ENCODE measurements at regions not wholly inside any gene's neighbourhood (a gene's known extent, or its start where the extent isn't known, plus 50 kb on each side); places are given as distances from the start of the nearest gene placed in this dataset.

DNA sequence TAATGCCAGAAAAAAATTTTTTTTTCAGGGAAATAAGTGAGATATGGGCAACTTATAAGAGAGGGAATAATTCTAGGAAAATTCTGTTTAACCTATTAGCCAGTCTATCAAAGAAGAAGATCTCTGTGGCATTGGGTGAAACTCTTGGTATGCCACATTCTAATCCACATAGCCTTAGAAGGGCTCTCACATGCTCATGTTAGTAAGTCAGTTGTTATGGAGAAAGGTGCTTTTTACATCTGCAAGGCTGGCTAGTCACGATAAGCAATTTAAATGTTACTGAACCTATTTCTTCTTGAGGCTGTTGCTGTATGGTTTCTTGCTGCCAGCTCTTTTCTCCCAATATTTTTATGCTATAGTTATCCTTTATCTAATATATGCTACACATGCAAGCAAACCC lies 89.9 kb upstream of the MAGI1 start:
- no peak for DNase-seq (ENCODE audit: low spot score)

DNA sequence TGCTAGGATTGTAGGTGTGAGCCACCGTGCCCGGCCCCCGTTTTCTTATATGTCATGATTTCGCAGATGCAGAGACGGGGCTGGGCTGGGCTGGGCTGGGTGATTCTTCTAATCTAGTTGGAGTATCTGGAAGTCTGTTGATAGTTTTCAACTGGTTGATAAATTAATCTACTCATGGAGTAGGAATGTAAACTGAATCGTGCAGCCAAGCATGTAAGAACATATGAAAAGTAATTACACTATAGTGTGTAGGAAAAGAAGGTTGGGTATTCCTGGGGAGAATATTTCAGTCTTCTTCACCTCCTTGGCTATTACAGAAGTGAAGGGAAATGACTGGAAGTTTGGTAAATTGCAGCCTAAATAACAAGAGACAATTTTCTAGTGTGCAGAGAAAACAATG lies 82.6 kb upstream of the MAGI1 start:
- DNase-seq (ENCODE audit: low spot score) = peak; percentile 4

DNA sequence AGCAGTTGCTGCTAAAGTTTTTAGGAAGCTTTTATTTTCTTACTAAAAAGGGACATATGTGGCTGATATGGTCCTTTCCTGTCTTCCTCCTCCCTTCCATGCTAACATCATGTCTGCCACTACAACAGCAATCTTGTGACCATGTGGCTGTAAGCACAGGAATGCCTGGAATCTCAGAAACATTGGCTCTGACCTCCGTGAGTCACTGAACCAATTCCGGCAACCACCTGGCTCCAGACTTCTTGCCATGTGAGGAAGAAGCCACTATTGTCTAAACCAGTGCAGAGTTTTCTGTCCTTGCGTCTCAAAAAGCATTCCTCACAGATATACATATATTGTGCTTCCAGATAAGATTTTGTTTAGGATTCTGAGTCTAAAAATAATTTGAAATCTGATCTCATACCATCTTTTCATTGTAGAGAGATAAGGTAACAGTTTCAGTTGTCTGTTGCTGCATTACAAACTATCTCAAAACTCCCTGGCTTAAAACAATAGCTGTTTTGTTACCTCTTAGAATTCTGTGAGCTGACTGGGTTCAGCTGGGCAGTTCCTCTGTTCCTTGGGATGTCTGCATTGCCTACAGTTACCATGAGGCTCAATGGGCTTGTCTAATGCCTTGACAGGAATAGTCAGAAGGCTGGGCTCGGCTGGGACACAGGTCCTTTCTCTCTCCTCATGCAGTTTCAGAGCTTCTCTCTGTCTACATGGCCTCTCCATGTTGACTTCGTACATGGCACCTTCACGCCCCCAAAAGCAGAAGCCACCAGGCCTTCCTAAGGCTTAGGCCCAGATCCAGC lies 77.3 kb upstream of the MAGI1 start:
- peak; percentile 89 for DNase-seq (ENCODE audit: low spot score)

DNA sequence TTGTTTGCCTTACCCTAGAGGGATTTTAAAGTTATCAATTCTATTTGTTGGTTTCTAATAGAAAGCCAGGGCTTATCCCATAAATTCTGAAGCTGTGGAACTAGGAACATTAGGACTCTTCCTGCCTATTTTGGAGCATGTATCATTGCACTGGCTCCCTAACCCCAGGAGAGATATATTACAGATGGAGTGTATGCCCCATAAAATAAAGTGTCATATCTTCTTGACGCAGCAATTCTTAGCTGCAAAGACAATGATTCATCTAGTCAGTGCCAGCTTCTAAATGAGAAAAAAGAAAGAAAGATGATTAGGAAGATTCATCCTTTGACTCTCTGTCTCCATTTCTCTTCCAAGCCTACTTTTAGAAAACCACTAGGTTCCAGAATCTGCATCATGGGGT lies 74.8 kb upstream of the MAGI1 start:
- no peak for DNase-seq (ENCODE audit: low spot score)

DNA sequence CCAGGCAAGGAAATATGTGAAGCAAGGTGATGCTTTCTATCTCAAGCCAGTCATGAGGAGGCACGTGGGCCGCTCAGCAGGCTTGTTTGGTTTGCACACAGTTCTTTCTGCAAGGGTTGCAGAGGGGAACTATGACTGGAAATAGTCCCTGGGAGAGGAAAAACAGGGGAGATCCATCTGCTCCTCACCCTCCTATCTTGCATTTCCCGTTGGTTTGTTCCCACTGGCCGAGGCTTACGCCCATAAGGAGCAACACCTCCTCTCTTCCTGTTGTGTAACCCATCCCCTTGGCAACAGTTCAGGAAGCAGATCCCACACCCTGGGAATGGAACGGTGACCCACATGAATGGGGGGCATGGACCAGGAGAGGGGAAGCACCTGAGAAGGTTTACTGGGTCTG lies 72.1 kb upstream of the MAGI1 start:
- peak; percentile 10 for DNase-seq (ENCODE audit: low spot score)

DNA sequence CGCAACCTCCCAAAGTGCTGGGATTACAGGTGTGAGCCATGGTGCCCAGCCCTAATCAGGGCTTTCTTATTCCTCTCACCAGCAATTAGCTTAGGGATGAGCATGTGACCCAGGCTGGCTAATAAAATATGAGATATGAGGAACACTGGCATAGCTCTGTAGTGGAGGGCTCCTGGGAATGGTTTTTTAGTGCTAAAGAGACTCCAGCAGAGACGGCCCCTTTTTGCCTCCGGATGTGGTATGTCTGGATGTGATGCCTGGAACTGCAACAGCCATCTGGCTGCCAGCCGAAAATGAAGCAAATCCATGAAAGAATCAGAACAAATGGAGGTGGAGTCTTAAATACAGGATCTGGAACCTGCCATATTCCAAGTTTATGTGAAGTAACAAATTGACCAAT lies 69.1 kb upstream of the MAGI1 start:
- peak; percentile 70 for DNase-seq (ENCODE audit: low spot score)

DNA sequence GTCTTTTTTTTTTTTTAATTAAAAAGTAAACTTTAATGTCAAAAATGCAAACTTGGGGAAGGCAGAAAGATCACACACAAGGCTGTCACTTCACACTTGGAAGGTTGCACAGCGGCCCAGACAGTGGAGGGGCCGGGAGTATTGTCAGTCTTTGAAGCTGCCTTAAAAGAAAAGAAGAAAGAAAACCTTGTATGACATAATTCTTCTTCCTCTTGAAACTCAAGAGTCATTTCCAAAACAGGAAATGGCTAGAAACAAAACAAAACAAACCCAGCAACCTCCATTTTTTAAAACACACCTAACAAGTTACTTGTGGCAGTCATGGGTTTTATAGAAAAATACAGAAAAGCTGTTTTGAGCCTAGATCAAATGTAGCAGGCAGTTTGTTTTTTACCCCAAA lies 68.1 kb upstream of the MAGI1 start:
- DNase-seq (ENCODE audit: low spot score) = no peak

DNA sequence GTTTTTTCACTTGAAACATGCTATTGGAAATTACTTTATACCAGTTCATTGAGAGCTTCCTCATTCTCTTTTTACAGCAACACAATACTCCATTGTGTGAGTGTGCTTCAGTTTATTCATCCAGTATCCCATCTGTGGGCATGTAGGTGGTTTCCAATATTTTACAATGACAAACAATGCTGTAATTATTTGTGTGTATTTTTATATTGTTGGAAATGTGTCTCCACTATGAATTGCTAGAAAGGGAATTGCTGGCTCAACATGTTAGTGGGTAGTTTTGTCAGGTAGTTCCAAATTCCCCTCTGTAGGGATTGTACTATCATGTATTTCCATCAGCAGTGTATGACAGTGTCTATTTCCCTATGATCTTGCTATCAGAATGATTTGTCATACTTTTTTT lies 65.8 kb upstream of the MAGI1 start:
- DNase-seq (ENCODE audit: low spot score) = no peak

DNA sequence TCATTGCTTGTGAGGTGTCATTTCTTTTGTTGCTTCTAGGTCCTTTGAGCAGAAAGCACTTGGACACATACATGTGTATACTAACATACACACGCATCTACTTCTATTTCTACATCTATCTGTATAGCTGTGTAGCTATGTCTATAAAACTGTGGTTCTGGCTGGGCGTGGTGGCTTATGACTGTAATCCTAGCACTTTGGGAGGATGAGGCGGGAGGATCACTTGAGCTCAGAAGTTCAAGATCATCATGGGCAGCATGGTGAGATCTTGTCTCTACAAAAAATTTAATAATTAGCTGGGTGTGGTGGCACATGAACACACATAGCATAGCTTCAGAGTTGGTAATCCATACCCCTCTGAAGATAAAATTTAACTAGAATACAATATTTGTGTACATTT lies 65.0 kb upstream of the MAGI1 start:
- DNase-seq (ENCODE audit: low spot score) = no peak

DNA sequence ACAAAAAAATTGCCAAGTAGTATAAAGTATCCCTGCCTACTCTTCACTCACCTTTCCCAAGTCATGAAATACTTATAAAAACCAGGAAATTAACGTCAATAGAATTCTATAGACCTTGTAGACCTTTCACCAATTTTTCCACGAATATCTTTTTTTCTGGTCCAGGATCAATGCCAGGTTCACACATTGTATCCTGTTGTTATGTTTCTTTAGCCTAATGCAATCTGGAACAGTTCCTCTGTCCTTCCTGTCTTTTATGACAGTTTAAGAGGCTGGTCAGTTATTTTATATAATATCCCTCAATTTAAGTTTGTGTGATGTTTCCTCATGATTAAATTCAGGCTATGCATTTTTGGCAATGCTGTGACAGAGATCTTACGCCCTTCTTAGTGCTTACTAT lies 63.2 kb upstream of the MAGI1 start:
- DNase-seq (ENCODE audit: low spot score) = no peak

DNA sequence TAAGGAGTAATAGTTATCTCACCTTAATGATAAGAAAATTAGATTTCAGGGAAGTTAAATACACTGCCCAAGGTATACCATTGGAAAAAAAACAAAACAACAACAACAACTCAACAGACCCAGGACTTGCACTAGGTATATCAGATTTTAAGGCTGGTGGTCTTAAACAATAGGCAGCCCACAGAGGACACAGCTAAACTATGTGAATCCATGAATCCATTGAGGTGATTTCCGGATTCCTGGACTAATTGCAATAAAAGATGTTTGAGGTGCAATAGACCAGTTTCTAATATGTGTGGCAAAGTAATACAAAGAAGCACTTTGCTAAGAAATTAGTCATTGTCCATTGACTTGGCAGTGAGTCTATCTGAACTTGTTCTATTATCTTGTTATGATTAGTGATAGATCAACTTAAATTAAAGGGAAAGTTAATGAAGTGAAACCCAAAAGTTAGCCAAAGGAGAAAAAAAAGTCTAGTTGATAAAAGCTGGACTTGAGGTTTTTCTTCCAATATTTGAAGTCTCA lies 60.9 kb upstream of the MAGI1 start:
- no peak for DNase-seq (ENCODE audit: low spot score)

DNA sequence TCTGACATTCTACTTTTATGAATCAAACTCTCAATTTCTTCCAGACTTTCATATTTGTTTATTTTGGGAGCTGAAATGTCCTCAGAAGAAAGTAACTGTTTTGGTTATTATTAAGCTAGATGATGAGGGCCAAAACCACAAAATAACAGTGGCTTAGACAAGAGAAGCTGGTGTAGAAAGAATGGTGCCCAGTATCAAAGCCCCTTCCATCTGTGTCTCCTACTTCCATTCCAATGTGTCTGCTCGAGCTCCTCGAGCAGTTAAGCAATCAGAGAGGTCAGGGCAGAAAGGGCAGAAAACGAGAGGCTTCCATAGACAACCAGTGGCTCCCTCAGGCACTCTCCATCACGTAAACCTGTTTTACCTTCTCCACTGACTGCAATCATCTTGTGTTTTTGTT lies 59.7 kb upstream of the MAGI1 start:
- DNase-seq (ENCODE audit: low spot score) = peak; percentile 4

DNA sequence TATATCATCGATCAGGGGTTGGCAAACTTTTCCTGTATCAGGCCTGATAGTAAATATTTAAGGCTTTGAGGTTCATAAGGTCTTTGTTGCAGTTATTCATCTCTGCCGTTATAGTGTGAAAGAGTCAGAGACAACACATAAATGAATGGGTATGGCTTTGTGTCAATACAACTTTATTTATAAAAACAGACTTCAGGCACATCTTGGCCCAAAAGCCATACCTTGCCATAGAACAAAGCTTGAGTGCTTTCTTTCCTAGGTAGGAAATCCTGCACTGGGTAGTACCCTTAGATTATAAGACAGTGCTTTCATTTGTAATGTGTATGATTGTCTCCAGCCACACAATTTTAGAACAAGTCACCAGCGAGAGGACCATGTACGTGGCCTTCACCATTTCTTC lies 58.9 kb upstream of the MAGI1 start:
- no peak for DNase-seq (ENCODE audit: low spot score)

DNA sequence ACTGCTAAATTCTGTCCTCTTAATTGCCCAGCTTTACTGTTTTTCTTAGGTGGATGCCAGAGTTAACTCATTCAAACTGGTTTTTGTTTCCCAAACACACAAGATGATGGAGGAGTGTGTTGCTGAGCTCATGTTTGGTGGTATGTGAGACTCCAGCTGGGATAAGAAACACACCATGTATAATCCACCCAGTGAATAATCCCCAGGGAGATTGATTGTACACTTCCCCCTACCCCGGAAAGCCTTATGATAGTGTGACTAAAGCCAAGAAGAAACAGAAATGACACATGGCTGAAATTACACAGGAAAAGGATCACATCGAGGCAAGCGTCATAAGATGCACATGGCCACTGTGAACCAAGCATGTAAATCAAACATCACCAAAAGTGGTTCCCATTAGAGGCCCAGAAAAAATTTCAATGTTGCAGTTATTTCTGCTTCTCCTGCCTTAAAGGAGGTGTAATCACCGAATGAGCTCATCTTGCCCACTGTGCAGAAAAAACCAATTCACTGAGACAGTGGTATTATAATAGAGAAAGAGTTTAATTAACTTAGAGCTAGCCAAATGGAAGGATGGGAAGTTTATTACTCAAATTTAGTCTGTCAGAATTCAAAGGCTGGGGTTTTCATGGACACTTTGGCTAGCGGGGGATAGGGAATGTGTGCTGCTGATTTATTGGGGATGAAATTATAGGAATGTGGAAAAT lies 56.7 kb upstream of the MAGI1 start:
- DNase-seq (ENCODE audit: low spot score) = no peak

DNA sequence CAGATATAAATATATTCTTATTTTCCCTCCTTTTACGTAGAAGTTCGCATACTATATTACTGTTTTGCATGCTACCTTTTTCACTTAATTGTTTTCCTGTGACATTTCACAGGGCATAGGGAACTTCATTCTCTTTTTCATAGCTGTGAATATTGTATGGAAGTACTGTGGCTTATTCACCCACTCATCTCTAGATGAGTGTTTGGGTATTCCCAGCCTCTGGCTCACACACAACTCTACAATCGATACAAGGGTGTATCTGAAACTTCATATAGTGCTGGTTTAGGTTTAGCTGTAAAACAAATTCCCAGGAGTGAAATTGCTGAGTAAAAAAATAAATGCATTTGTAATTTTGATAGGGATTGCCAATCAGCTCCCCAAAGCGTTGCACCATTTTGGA lies 55.3 kb upstream of the MAGI1 start:
- no peak for DNase-seq (ENCODE audit: low spot score)

DNA sequence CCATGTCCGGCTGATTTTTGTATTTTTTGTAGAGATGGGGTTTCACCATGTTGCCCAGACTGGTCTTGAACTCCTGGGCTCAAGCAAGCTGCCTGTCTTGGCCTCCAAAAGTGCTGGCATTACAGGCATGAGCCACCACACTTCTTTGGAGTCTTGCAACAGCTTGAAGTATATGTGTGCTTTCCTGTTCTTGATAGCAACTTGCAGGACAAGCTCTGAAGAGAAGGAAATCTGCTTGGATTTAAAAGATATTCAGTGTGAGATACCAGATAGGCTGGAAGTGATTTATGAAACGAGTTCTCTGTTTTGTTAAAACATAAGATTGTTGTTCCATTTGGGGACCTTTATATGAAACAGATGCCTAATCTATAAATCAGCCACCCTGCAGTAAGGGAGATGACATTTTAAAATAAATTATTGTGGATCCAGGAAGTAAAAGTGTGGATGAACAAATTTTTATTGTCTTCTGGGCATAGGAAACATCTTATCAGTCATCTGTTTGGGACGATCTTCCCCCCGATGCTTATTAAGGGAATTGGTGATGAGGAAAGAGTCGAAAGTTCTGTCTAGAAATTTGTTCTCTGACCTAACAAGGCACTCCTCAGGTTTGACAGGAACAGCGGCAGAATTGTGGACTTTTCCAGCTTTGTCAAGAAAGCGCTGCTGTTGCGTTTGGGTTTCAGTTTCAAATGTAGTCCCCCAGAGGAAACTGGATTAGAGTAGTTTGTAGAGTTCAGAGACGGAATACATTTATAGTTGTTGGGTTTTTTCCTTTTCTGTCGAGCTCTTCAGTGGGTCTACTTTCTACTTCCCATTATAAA lies 53.7 kb upstream of the MAGI1 start:
- no peak for DNase-seq (ENCODE audit: low spot score)

Measured in H4 (cell line).